LoVo (cell line): ENCODE measurements at regions not wholly inside any gene's neighbourhood (a gene's known extent, or its start where the extent isn't known, plus 50 kb on each side); places are given as distances from the start of the nearest gene placed in this dataset.

Experiments
- DNase-seq: peaks from one replicate; pipeline ENCODE4 v3.0.0-alpha.2; 2016; ENCODE audit warnings: low spot score

- no peak for DNase-seq
These were observed 109.6 kb upstream of the ACSL4 start for GRCh38 chrX:109842611-109843010.

- DNase-seq = no peak
These were observed 111.1 kb upstream of the ACSL4 start for GRCh38 chrX:109843963-109844751.

GRCh38 chrX:109844986-109845385 is 111.9 kb upstream of the ACSL4 start:
- no peak for DNase-seq

DNA sequence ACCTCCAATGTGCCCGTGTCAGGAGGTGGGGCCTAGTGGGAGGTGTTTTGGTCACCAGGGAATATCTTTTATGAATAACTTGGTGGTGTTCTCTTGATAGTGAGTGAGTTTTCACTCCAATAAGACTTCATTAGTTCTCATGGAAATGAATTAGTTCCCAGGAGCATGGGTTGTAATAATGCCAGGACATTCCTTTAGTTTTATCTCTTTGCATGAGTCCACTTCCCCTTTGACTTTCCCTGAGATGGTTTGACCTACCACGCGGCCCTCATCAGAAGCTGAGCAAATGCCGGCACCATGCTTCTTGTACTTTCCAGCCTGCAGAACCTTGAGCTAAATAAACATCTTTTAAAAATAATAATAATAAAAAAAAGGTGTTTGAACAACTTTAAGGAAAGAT is 112.9 kb upstream of the ACSL4 start:
- no peak for DNase-seq

- no peak for DNase-seq
These were observed 114.5 kb upstream of the ACSL4 start for GRCh38 chrX:109847257-109848187.

- no peak for DNase-seq
These were observed 115.5 kb upstream of the ACSL4 start for GRCh38 chrX:109848461-109849050.

GRCh38 chrX:109854096-109854495 is 121.0 kb upstream of the ACSL4 start:
- DNase-seq = no peak

- no peak for DNase-seq
These were observed 122.4 kb upstream of the ACSL4 start for GRCh38 chrX:109855501-109855900.

GRCh38 chrX:109856974-109857373 is 123.9 kb upstream of the ACSL4 start:
- DNase-seq = no peak

- no peak for DNase-seq
These were observed 124.6 kb upstream of the ACSL4 start for GRCh38 chrX:109857584-109858228.

DNA sequence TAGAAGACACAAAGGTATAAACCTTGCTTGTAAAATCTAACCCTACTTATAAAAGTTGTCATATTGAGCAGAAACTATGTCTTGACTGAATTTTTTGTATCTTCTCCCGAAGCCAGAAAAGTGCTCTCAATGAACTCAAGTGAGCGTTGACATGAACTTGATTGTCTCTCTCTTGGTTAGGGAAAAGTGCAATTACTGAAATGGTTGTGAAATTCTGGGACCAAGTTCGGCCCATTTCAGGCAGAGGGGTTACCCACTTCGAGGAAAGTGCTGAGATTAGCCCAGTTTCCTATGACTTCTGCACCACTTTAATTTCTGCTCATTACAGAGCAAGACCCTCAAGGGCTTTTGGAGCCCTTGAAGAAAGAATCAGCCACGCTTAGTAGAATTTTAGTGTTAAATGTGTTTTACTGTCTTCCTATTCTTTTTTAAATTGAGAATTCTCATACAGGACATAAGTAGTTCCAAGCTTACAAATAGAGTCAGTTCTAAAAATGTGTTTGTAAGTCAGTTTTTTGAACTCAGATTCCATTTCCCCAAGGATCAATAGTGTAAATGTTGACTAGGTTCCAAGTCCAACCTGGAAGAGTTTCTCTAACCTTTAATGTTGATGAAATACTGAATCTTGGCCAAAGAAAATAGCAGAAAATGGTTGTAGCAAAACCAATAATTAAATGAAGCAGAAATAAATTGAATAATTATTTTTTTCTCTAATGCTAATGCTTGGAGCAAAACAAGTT is 125.7 kb upstream of the ACSL4 start:
- DNase-seq = no peak

DNA sequence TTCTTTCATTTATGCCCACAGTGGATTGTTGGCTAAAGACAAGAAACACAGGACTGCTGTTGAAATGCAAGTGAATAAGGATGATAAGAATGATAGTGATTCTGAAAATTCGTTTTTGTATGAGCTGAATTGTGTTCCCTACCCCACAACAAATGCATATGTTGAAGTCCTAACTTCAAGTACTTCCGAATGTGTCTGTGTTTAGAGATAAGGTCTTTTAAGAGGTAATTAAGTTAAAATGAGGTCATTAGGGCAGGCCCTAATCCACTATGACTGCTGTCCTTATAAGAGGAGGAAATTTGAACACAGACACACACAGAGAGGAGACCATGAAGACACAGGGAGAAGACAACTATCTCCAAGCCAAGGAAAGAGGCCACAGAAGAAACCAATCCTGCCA is 126.6 kb upstream of the ACSL4 start:
- no peak for DNase-seq

DNA sequence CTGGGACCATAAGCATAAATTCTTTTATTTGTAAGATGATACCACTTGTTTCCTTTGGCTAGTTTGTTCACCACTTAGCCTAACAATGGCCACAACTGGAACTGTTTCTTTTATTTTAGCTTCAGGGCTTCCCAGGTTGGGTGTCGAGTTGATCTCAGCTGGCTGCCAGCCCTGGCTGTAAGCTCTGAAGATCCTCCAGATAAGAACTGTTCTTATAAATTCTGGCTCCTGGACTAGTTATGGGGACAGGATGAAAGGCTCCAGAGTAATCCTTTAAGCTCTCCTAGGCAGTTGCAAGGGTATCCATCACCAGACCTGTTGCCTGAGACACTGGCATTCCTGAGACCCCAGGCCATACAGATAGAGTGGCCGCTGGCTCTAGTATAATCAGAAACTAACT is 129.4 kb upstream of the ACSL4 start:
- no peak for DNase-seq

DNA sequence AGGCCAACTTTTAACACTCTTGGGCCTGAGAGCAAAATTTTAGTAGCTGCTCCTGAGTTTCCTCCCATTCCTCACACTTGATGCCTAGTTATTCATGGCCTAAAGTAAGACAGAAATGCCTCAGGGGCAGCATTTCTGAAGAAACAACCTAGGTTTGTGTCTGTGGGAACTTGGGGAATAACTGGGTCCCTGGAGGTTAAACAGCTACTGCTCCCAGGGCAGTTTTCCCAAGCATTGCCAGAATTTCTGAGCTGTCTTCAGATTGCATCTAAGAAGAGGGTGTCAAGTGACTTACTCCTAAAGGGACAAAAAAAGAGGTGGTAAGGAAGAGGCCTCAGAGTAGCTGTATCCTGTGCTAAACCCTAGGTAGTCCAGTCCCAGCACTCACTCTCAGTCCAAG is 130.8 kb upstream of the ACSL4 start:
- DNase-seq = no peak

DNA sequence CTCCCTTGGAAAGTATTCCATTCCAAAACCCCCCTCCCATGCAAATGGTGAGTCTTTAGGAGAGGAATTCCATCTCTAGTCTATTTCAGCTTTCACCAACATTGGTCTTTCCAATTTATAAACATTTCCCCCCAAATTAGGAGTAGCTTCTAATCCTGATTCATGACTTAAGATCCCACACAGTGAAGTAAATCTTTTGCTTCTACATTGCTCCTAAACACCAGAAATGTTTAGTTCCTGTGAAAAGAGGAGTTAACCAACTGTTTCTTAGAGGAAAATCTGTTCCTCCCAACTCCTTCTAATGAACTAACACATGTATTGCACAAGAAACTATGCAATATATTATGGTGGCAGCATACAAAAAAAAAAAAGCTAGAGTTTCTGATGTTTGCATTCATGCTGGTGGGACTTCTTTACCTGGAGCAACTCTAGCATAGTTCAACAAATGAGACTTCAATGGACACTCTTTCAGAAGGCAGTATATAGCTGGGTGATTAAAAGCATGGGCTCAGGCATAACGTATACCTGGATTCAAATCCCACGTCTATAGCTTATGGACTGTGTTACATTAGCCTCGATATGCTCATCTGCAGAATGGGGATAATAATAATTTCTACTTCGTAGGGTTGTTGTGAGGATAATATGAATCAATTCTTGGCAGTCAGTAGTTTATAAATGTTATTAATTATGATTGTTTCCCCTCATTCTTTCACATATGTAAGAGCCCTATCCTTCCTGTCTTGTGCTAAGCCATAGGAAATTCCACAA is 131.6 kb upstream of the TMEM164 start:
- no peak for DNase-seq

GRCh38 chrX:109872021-109872732 is 130.7 kb upstream of the TMEM164 start:
- no peak for DNase-seq

GRCh38 chrX:109873574-109873973 is 129.3 kb upstream of the TMEM164 start:
- DNase-seq = no peak

GRCh38 chrX:109873983-109874382 is 128.9 kb upstream of the TMEM164 start:
- no peak for DNase-seq

- DNase-seq = no peak
These were observed 128.4 kb upstream of the TMEM164 start for GRCh38 chrX:109874548-109874947.

- DNase-seq = no peak
These were observed 127.1 kb upstream of the TMEM164 start for GRCh38 chrX:109875831-109876230.
